ENCODE measurements at regions not wholly inside any gene's neighbourhood (a gene's known extent, or its start where the extent isn't known, plus 50 kb on each side); places are given as distances from the start of the nearest gene placed in this dataset.
"Not testable (repeated sequence)": the region's sequence is repeated elsewhere in the genome, so short reads cannot be mapped to it uniquely, and the experiment has no call there.

DNA sequence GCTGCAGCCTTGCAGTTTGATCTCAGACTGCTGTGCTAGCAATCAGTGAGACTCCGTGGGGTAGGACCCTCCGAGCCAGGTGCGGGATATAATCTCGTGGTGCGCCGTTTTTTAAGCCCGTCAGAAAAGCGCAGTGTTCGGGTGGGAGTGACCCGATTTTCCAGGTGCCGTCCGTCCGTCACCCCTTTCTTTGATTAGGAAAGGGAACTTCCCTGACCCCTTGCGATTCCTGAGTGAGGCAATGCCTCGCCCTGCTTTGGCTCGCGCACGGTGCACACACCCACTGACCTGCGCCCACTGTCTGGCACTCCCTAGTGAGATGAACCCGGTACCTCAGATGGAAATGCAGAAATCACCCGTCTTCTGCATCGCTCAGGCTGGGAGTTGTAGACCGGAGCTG is 203.2 kb downstream of the SNCAIP start:
- DNase-seq, result not testable (repeated sequence)

DNA sequence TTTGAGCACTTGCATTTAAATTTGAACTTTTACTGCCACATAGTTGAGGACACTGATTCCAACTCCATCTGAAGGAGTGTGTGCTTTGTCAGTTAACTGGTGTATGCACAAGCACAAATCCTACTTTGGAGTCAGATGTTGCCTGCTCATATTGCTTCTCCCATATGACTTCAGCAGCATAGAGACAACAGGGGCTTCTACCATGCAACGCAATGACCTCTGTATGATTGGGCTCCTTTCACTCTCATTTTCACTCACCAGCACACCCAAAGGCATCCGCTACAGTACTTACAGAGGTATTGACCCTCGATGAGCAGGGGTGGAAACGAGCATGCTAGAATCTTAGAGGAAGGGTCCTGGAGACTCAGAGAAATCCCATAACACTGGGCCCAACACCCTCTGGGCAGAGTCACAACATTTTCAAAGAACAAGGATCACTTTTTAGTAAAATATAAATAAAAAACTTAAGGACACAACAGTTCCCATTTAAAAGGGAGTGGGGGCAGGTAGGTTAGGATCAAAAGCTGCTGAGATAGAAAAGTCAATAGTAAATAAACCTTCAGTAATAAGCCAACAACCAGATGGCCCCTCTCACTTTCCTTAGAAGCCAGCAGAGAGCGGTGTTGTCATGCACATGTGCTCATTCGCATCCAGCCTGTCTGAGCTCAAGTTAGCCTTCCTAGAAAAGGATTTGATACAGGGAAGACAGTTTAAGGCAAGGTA is 203.8 kb downstream of the SNCAIP start:
- DNase-seq, result peak; percentile 32 to 47

DNA sequence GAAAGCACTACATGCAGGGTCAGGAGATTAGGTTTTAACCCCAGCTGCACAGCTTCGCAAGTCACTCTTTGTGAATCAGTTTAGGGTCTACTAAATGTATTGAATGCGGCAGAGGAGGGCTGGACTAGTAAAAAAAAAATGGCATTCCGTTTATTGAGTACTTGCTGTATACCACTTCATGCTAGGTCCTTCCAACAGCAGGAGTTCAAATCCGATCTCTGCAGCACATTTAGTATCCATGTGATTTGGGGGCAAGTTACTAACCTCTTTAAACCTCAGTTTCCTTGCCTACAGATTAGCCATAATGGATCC is 204.4 kb downstream of the SNCAIP start:
- DNase-seq, result no peak

DNA sequence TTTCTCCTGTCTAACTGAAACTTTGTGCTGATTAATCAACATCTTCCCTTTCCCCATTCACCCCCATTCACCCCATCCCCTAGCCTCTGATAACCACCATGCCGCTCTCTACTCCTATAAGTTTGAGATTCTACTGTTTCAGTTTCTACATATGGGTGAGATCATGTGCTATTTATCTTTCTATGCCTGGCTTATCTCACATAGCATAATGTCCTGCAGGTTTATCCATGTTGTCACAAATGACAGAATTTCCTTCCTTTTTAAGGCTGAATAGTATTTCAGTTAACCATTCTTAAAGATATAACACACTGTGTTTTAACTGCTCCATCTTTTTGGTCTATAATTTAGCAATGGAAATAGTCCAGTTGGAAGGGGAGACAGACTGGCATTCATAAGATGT is 205.1 kb downstream of the SNCAIP start:
- DNase-seq, result no peak

DNA sequence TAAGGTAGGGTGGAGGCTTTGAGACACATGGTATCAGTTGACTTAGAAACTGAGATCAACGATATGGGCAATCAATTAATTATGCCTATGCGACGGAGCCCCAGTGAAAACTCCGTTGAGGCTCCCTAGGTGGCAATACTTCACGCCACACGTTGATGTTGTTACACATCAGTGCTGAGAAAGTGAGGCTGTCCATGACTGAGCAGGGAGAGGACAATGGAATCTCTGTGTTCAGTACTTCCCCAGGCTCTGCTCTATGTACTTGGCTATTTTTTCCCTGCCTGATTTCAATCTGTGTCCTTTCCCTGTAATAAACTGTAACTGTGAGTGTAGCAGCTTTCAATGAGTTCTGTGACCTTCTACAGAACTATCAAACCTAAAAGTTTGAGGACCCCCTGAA is 211.7 kb downstream of the SNCAIP start:
- no peak for DNase-seq

DNA sequence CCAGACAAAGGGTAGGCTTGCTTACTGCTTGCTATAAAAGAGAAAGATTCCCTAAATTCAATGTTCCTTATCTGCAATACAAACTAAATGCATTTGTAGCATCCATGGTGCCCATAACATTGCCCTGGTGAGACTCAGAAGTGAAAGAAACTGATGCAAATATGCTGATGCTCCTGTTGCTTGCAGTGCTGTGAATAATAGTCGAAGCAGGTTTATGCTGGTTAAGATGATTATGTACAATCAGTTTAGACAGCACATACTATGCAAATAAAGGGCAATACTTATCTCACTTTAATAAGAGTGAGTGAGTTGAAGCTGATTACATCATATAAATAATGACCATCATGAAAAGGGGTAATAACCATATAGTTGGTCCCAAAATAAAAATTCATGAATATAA is 215.5 kb downstream of the SNCAIP start:
- no peak for DNase-seq

DNA sequence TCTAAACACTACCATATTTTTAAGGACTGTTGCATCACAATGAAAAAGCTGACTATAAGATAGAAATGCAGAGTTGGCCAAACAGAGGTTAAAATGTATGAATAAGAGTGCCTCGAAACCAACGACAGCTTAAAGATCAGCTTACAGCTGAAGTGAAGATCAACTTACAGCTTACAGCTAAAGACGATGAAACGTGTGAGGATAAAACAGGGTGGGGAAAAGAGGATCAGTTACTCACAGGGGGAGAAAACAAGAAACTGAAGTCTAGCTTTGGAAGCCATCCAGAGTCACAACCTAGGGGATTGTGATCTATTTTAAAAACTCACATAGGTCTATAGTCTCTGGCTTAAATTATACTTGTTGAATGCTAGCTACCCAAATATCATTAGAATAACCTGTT is 220.0 kb downstream of the SNCAIP start:
- no peak for DNase-seq

DNA sequence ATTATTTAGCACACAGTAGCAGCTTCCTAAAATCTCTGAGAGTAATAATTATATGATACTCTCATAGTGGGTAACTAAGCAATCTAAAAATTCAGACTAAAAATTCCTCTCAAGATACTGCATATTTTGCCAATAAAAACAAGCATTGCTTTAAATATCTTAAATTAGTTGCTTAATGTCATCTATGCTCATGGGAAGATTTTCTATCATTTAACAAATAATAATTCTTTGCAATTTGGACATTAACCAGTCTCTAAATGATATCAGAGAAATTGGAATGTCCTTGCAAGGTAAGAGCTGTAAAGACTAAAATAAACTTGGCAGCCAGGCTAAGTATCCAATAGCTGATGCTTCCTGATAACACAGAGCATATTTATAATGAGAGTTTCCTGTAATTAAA is 221.8 kb downstream of the SNCAIP start:
- no peak for DNase-seq

DNA sequence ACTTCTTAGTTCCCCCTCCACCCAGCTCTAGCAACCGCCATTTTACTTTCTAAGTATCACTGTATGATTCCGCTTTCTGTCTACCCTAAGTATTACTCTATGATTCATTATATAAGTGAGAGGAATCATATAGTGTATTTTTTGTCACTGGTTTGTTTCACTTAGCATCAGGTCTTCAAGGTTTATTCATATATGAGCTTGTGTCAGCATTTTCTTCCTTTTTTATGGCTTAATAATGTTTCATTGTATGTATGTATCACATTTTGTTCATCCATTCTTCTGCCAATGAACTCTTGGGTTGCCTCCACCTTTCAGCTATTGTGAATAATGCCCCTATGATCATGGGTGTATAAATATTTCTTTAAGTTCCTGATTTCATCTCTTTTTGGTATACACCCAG is 222.8 kb downstream of the SNCAIP start:
- DNase-seq, result no peak

DNA sequence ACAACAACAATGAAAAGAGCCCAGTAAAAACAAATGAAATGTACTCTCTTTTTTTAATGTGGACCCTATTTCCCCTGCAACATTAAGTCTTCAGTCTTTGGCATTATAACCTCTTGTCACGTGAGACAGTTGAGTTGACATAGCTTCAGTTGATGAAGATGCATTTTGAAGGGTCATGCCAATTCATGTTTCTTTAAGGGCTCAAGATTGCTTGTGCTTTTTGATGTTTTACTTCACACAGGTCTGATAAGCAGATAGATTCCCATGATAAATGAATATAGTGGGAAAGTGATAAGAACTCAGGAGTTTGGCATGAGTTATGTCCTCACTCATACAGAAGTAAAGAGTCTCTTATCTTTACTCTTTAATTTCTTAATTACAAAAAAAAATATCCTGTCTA is 229.4 kb downstream of the SNCAIP start:
- no peak for DNase-seq

DNA sequence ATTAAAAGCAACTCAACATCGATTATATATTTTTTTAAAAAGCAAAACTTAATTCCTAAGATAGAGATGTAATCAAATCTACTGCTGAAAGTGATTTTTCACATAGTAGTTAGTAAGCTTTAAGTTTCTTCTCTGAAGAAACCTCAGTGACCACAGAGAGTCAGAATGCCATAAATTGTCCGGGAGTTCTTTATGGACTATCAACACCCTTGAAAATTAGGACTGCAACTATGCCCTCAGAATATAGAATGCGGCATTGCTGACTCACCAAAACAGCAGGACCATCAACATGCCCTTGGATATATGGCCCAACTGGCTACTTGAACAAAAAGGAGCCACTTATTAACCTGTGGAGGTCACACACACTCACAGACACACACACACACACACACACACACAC is 228.9 kb upstream of the SNX2 start:
- DNase-seq, result no peak

DNA sequence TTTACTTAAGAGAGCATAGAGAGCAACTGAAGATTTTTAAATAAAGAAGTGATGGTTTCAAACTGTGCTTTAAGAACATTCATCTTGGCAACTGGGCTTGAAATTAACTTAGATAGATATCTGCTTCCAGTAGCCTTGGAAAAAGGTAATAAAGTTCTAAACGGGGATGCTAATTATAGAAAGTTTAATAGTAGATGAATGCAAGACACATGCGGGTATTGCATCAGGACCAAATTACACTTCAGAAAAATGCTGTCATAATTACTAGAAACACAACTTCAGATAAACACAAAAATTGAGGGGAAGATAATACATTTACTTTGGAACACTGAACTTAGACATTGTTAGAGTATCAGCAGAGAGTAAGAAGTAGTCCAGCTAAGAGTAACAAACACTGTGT is 227.7 kb upstream of the SNX2 start:
- no peak for DNase-seq

DNA sequence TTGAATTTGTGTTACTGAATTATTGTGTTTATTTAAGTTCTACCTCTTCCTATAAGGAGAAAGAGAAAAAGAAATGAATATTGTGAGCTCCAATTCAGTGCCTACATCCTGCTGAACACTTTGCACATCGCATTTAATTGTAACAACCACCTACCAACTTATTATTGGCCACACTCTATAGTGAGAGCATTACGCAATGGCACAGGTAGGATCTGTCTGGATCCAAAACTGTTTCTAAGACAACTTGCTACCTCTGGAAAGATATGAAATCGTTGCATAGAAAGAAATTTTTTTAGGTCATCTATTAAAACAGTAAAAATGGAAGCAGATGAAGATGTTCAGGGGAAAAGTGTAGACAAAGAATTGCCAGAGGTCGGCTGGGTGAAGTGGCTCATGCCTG is 227.2 kb upstream of the SNX2 start:
- DNase-seq, result no peak

DNA sequence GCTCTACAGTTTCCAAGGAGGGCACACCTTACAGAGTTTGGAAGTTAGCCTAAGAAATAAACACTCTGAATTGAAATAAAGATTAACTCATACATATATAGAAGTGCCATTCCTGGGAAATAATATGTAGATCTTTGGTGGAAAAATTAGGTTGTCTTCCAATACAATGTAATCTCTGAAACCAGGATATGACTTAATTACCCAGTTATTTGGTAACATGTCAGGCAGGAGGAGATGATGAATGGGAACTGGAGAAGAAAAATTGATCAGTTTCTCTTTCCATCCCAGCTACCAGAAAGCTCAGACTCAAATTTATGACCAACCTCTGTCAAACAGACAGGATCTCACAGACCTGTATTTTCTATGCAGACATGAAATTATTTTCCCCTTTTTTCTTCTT is 215.2 kb upstream of the SNX2 start:
- DNase-seq, result no peak

DNA sequence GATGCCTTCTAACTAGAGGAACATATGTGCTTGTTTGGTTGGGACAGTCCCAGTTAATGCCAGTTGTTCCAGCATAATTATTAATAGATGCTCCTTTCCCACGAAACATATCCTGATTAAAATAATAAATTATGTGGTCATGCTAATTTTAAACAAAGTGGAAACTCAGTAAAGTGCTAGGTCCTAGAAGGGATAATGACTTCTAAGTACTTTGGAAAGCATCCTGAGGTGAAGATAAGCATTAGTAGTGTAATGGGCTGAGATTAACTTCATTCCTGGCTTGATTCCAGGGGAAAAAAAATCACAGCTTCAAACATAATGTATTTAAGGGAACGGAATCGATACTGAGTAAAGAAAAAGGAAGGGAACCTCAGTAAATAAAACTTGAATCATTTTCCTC is 213.7 kb upstream of the SNX2 start:
- DNase-seq, result no peak

DNA sequence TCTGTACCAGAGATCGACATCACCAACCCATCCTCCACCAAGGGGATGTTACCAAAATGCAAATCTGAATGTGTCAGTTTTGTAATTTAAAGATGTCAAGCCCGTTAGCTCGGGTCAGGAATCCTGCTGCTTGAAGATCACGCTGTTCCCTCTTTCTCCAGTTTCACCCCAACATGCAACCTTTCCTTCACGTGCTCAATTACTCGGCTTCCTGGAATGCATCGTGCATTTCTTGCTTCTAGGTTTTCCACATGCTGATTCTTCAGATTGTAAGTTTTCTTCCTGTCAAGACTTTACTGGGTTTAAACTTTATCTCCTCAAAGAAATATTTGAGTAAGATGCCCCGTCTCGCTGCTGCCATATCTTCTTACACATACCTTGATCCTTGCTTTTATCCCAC is 209.5 kb upstream of the SNX2 start:
- no peak for DNase-seq

DNA sequence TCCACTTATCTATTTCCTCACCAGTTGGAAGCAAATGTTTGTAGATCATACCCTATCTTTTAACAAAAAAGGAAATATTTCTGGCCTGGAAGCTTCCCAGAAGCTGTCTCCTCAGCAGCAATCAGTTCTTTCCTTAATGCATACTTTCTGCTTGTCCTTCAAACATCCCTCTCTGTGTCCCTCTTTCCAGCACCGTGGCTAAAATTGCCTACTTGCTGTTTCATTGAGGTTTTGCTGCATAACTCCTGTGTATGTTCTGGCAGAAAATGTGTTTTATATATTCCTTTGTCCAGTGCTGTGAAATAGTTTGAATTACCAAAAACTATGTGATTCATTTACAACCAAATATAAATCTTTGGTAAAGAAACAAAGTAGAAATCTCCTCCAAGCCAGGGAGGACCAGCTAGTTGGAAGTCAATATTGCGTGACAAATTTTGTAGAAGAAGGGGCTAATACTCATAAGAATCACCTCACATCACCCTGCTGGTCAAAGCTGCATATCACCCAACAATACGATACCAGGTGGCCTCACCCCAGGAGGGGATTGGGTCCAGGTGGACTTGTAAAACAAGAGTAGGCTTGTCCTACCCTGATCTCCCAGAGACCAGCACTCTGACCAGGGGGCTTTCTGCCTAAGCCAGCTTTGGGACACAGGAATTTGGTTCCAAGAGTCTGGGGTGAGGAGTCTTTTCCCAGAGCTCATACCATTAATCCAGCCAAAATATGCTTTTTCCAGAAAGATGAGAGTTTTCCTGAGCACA is 198.4 kb upstream of the SNX2 start:
- DNase-seq, result no peak

DNA sequence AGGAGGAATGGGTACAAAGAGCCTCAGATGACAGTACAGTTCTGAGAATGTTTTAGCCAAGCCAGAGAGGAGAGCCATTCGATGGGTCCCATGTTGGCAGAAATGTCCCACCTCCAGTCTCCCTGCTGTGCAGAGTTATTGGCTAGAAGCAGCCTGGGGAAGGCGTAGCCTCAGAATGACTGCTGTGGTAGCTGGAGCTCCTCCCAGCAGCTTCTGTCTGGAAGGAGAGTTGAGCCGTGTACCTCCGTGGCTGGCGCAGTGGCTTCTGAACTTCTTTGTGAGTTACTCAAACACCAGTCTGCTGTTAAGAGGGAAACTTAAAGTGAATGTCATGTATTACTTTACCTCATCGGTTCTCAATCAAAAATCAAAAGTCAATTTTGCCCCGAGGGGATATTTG is 193.3 kb upstream of the SNX2 start:
- no peak for DNase-seq

DNA sequence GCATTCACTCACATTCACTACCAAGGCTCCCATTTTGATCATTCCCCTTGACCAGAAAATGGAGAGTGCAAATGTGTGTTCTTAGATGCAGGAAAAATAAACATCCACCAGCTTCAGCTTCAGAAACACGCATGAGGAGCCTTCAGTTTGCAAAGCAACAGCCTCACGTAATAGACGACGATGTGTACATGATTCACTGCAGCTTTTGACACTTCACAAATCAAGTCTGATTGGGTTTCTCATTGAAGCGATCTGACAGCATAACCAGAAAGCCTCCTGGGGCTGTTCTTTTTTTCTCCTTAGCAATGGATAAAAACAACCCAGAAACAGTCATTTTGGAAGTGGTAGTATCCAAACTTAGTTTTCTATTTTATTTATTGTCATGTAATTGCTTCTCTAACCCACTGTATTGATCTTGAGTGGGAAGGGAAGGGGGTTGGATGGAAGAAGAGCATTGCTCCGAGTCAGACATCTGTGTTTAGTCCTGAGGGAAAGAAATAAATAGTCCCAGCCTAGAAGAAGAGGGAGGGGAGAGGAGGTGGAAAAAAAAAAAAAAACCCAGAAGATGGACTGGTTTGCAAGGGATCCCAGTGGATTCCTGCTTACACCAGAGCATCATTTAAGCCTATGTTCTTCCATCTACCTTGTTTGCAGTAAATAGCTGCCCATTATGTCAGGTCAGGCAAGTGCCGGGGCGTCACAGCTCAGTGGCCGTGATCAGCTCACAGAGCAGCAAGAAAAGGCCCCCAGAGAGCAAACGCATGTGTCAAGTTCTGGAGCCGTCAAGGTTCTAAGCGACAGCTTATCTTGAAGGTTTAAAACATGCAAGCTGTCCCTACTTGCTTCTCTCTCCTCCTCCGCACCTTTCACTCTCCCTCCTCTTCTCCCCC is 190.2 kb upstream of the SNX2 start:
- no peak for DNase-seq

DNA sequence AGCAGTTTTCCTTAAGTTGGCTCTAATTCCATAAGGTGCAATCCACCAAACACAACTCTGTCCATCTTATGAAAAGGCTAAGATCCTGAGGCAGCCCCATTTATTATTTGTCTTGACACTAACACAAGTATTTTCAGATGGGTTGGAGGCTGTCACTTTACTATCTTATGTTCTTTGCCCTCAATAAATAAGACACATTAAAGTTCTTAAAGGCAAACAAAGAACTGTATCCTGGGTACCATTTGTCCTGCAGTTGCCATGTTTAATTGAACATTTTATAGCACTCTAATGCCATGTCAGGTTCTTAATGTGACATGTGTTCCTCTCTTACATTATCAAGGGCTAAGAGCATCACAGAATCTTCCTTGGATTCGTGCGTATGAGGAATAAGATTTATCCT is 189.5 kb upstream of the SNX2 start:
- no peak for DNase-seq

DNA sequence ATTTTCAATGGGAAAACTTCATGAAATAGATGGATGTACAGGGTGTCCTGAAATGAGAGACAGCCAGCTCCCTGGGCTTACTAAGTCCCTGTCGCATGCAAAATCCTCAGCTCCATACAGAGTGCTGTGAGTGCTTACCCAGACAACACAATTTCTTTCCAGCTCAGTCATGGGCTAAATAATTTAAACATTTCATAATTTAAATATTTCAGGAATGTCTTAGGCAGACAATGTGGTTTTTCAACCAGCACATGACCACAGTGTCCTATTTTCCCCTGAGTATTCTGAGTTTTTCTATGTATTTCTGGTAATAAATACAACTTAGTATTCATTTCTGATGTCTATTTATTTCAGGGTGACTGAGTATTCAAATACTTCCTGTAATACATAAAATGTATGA is 188.5 kb upstream of the SNX2 start:
- DNase-seq, result no peak

DNA sequence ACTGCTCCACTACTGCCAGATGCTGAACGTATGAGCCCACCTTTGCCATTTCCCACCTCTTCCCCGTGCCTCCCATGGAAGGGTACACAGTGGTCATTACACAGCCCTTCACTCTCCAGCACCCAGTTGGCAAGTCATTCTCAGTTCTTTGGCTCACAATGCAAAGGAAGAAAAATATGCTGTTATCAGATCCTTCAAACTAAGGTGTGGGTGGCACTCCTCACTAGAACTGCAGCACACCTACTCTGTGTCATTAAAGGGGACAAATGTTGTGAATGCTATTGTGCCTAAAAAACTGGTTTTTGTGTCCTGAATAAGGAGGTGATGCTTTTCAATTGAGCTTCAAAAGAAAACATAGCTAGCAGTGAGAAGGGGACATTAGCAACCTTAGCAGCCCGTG is 183.1 kb upstream of the SNX2 start:
- no peak for DNase-seq

DNA sequence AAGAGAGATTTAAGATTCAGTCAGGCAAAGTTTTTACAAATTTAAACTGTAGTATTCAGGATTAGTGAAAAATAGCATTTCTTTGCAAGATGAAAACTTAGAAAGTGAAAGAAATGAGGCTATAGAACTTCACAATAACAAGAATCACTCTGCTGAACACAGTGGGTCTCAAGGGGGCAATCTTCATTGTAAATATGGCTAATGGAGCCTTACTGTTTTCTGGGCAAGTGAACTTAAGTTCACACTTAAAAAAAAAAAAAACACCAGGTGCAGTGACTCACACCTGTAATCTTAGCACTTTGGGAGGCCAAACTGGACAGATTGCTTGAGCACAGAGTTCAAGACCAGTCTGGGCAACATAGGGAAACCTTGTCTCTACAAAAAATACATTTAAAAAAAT is 175.9 kb upstream of the SNX2 start:
- no peak for DNase-seq

DNA sequence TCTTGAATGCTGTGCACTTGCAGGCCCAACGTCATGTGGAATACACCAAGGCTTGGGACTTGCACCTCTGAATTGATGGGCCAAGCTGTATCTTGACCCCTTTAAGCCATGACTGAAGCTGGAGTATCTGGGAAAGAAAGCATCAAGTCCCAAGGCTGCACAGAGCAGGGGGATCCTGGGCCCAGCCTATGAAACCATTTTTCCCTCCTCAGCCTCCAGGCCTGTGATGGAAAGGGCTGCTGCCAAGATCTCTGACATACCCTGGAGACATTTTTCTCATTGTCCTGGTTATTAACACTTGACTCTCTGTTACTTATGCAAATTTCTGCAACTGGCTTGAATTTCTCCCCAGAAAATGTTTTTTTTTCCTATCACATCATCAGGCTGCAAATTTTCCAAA is 174.0 kb upstream of the SNX2 start:
- no peak for DNase-seq

Measured in inflammatory macrophage treated with lipopolysaccharide for 1 hour (primary cell).